GM23248 (cell line): ENCODE measurements at regions not wholly inside any gene's neighbourhood (a gene's known extent, or its start where the extent isn't known, plus 50 kb on each side); places are given as distances from the start of the nearest gene placed in this dataset.

Experiments
- DNase-seq: peaks from one replicate; pipeline ENCODE4 v3.0.0-alpha.2; 2015
- H2AFZ ChIP-seq: fragments of 200-600 bp; sonication (generic); 2 replicates; pipeline ENCODE4 v1.6.1; 2016; ENCODE audit warnings: antibody characterized with exemption
- H3F3A ChIP-seq: fragments of 200-600 bp; sonication (generic); 2 replicates; pipeline ENCODE4 v1.6.1; 2016; ENCODE audit warnings: mild to moderate bottlenecking, antibody characterized with exemption, mixed run types; ENCODE audit not compliant: insufficient read depth
- H3K27ac ChIP-seq: fragments of 200-600 bp; sonication (generic); 2 replicates; pipeline ENCODE4 v1.5.1; 2016; ENCODE audit warnings: mild to moderate bottlenecking
- H3K27me3 ChIP-seq: fragments of 200-600 bp; sonication (generic); replicated peaks from 2 replicates; pipeline ENCODE4 v1.6.1; 2016; ENCODE audit warnings: mild to moderate bottlenecking; ENCODE audit not compliant: insufficient read depth
- H3K36me3 ChIP-seq: fragments of 200-600 bp; sonication (generic); 2 replicates; pipeline ENCODE4 v1.6.1; 2016; ENCODE audit warnings: low read depth, mild to moderate bottlenecking
- H3K4me1 ChIP-seq: fragments of 200-600 bp; sonication (generic); 2 replicates; pipeline ENCODE4 v1.6.1; 2016; ENCODE audit warnings: mild to moderate bottlenecking; ENCODE audit not compliant: insufficient read depth
- H3K4me2 ChIP-seq: fragments of 200-600 bp; sonication (generic); one replicate; pipeline ENCODE4 v1.6.1; 2016; ENCODE audit warnings: mild to moderate bottlenecking; ENCODE audit not compliant: unreplicated experiment
- H3K4me3 ChIP-seq: fragments of 200-600 bp; sonication (generic); 2 replicates; pipeline ENCODE4 v1.5.1; 2016; ENCODE audit warnings: mild to moderate bottlenecking
- H3K79me2 ChIP-seq: fragments of 200-600 bp; sonication (generic); 2 replicates; pipeline ENCODE4 v1.6.1; 2016; ENCODE audit warnings: mild to moderate bottlenecking; ENCODE audit not compliant: insufficient read depth
- H3K9ac ChIP-seq: fragments of 200-600 bp; sonication (generic); 2 replicates; pipeline ENCODE4 v1.6.1; 2016; ENCODE audit warnings: mild to moderate bottlenecking
- H3K9me2 ChIP-seq: fragments of 200-600 bp; sonication (generic); 2 replicates; pipeline ENCODE4 v1.6.1; 2016; ENCODE audit warnings: mixed run types, mild to moderate bottlenecking, moderate library complexity; ENCODE audit not compliant: insufficient read depth
- H3K9me3 ChIP-seq: fragments of 200-600 bp; sonication (generic); one replicate; pipeline ENCODE4 v1.6.1; 2017; ENCODE audit warnings: low read depth
- H4K20me1 ChIP-seq: fragments of 200-600 bp; sonication (generic); 2 replicates; pipeline ENCODE4 v1.6.0; 2016; ENCODE audit not compliant: insufficient read depth
- EZH2 ChIP-seq: fragments of 200-600 bp; sonication (generic); IDR thresholded peaks from 2 replicates; pipeline ENCODE4 v1.6.1; 2018; ENCODE audit warnings: antibody characterized with exemption, mild to moderate bottlenecking; ENCODE audit not compliant: insufficient read depth, poor library complexity, severe bottlenecking
- EZH2phosphoT487 ChIP-seq: fragments of 200-600 bp; sonication (generic); IDR thresholded peaks from 2 replicates; pipeline ENCODE4 v1.6.1; 2018; ENCODE audit warnings: antibody characterized with exemption, moderate library complexity, mild to moderate bottlenecking, low read depth; ENCODE audit not compliant: insufficient read depth
- WGBS, 2 experiments: methylation state at CpG; one replicate each; pipeline ENCODE4 v1.1.6; 2015 to 2017; ENCODE audit warnings: low lambda C conversion rate in 2 of 2, low coverage in 1 of 2; ENCODE audit errors: missing lambda C conversion rate in 2 of 2; 5-methylcytosine and 5-hydroxymethylcytosine counted together
- in situ Hi-C: fragments of 300-500 bp; cut with MboI; formaldehyde crosslinking; loops from 2 replicates; pipeline ENCODE4 v1.15.0; 2020

DNA sequence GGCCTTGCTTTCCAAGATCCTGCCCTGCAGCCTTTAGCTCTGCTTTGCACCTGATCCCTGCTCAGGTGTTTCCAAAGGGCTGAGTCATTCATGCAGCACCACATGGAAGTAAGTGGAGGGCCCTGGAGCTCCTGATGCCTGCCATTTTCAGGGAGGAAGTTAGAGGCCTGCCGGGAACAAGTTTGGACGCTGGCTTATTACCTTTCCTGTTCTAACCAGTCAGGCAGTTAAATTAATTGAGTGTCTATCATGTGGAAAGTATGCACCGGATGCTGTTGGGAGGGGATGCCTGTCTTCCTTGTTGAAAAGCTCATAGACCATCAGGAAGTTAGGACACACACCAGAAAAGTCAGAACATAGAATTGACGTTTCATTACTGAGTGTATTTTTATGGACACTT is 73.7 kb upstream of the PLET1 start:
- H2AFZ ChIP-seq: no peak overlapping the region
- H3K4me1 ChIP-seq: no peaks in the 10 kb centered on the region
- H3F3A ChIP-seq: no peaks in the 10 kb centered on the region
- H3K9me3 ChIP-seq: no peaks in the 10 kb centered on the region
- H3K4me3 ChIP-seq: no peak overlapping the region
- no peaks in the 10 kb centered on the region for H4K20me1 ChIP-seq
- no peak for TF ChIP-seq EZH2
- H3K9me2 ChIP-seq: no peaks in the 10 kb centered on the region
- no peaks in the 10 kb centered on the region for H3K36me3 ChIP-seq
- no peak overlapping the region for H3K4me2 ChIP-seq
- H3K9ac ChIP-seq: no peak overlapping the region
- no peak for DNase-seq
- WGBS, 2 experiments: 60 to 66% methylated on average over 4 of the region's 4 CpGs
- in situ Hi-C loops: no loop called here
- no peaks in the 10 kb centered on the region for H3K27me3 ChIP-seq
- no peak overlapping the region for H3K27ac ChIP-seq
- no peaks in the 10 kb centered on the region for H3K79me2 ChIP-seq

DNA sequence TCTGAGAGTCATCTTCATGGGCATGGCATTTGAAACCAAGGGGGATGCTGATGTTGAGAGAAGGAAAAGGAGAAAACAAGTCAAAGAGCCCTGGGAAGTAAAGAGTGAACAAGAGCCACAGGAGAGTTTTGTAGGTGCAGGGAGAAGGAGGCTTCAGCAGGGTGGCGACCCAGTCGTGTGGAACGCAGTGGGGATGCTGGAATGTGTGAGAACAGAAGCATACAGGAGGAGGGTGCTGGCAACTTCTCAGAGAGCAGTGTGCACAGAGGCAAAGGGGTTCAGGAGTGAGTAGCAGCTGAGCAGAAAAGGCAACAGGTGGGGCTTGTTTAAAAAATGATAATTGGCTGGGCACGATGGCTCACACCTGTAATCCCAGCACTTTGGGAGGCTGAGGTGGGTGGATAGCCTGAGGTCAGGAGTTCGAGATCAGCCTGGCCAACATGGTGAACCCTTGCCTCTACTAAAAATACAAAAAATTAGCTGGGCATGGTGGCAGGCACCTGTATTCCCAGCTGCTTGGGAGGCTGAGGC is 75.8 kb upstream of the PLET1 start:
- no peak overlapping the region for H2AFZ ChIP-seq
- H3K27ac ChIP-seq: no peak overlapping the region
- no peak overlapping the region for H3K9ac ChIP-seq
- no peaks in the 10 kb centered on the region for H3K27me3 ChIP-seq
- DNase-seq: no peak
- no peaks in the 10 kb centered on the region for H3K79me2 ChIP-seq
- no peak overlapping the region for H3K4me3 ChIP-seq
- no peaks in the 10 kb centered on the region for H3F3A ChIP-seq
- no peaks in the 10 kb centered on the region for H3K9me2 ChIP-seq
- H3K9me3 ChIP-seq: no peaks in the 10 kb centered on the region
- TF ChIP-seq EZH2phosphoT487 (no peak), EZH2 (no peak)
- H3K4me2 ChIP-seq: no peak overlapping the region
- H4K20me1 ChIP-seq: no peaks in the 10 kb centered on the region
- H3K4me1 ChIP-seq: no peaks in the 10 kb centered on the region
- no peaks in the 10 kb centered on the region for H3K36me3 ChIP-seq
- in situ Hi-C loops: no loop called here
- 59 to 70% methylated on average over 5 of the region's 5 CpGs for WGBS, 2 experiments

DNA sequence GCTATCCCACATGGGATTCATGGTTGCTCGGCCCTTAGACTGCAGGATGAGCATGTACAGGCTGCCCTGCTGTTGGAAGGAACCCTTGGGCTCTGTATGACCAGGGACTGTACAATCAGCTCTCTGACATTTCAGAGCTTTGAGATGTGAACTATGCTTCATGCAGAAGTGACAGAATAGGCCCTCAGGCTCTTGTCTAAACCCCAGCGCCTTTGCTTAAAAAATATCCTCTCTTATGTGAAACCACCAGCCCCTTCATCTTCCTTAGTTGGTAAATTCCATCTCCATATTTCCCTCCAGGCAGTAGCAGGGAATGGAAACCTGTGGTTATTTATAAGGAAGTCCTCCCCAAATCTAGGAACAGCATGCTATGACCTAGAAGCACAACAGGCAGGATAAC is 78.9 kb upstream of the PLET1 start:
- in situ Hi-C loops: no loop called here

DNA sequence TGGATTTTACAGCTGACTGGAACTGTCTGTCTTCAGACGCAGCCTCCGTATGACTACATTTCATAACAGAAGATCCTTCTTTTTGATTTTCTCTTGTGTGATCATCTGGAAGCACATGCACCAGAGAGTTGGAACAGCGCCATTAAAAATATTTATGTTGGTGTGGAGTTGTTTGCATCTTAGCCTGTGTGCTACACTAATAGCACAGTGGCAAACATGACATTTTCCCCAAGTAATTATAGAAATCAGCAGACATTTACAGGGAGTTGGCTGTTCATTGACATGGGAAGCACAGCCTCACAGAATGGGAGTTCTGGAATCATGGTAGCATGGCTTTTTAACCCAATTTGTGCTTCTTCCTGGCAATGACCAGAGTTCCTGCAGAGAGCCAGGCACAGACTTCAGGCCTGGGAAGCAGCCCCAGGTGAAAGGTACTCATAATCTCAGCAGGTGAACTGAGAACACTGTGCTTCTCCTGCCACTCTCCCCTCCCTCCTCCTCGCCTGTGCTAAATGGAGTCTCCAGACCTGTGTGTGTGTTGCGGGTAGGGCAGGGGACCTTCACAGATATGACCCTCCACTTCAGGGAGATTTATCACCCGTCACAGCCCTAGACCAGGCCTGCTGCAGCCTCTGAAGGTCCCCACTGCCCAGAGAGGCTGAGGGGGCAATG is 82.8 kb upstream of the PLET1 start:
- WGBS, 2 experiments: 86% methylated on average over 6 of the region's 6 CpGs
- no peak overlapping the region for H3K4me3 ChIP-seq
- H3K9me2 ChIP-seq: no peaks in the 10 kb centered on the region
- no peaks in the 10 kb centered on the region for H3K4me1 ChIP-seq
- no peaks in the 10 kb centered on the region for H3K79me2 ChIP-seq
- no peak overlapping the region for H2AFZ ChIP-seq
- no peak overlapping the region for H3K9ac ChIP-seq
- no peaks in the 10 kb centered on the region for H3F3A ChIP-seq
- in situ Hi-C loops: no loop called here
- no peak overlapping the region for H3K4me2 ChIP-seq
- no peaks in the 10 kb centered on the region for H3K9me3 ChIP-seq
- no peak overlapping the region for H3K27ac ChIP-seq
- H3K36me3 ChIP-seq: no peaks in the 10 kb centered on the region
- no peak for DNase-seq
- TF ChIP-seq EZH2 (no peak), EZH2phosphoT487 (no peak)
- no peaks in the 10 kb centered on the region for H3K27me3 ChIP-seq
- no peaks in the 10 kb centered on the region for H4K20me1 ChIP-seq

More for the DNA sequence above, 78.9 kb upstream of the PLET1 start:
- H3K4me1 ChIP-seq: no peaks in the 10 kb centered on the region
- H2AFZ ChIP-seq: no peak overlapping the region
- H3K79me2 ChIP-seq: no peaks in the 10 kb centered on the region
- no peaks in the 10 kb centered on the region for H3K9me2 ChIP-seq
- H3K4me3 ChIP-seq: no peak overlapping the region
- no peaks in the 10 kb centered on the region for H3K9me3 ChIP-seq
- no peaks in the 10 kb centered on the region for H3K36me3 ChIP-seq
- no peak overlapping the region for H3K9ac ChIP-seq
- no peak for TF ChIP-seq EZH2
- no peak for TF ChIP-seq EZH2phosphoT487
- H3K27me3 ChIP-seq: no peaks in the 10 kb centered on the region
- no peak for DNase-seq
- no peaks in the 10 kb centered on the region for H4K20me1 ChIP-seq
- no peaks in the 10 kb centered on the region for H3F3A ChIP-seq
- WGBS, 2 experiments: 70 to 75% methylated on average over 2 of the region's 2 CpGs
- H3K27ac ChIP-seq: no peak overlapping the region
- H3K4me2 ChIP-seq: no peak overlapping the region
